Occipital lobe (tissue), 1 donor: ENCODE measurements at regions not wholly inside any gene's neighbourhood (a gene's known extent, or its start where the extent isn't known, plus 50 kb on each side); places are given as distances from the start of the nearest gene placed in this dataset.

Experiments
- DNase-seq: peaks from one replicate; lab custom pipeline; 2025; lab: John Stamatoyannopoulos, UW

DNA sequence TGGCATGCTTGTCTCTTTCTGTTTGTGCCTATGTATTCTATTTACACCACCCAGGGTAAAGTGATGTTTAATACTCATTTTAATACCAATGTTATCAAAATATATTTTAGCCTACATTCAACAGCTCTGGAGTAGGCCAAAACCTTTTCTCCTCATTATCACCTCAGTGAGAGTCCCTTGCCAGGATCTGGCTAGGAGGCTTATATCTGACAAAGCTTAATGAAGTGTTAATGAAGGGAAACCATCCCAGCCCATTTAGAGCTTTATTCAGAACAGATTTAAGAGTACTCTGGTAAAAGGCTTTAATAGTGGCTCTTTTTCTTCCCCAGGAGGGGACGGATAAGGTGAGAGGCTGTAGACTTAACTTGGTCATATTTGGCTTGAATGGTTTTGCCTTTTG lies 137.6 kb downstream of the GRIN2B start:
- no peak for DNase-seq

DNA sequence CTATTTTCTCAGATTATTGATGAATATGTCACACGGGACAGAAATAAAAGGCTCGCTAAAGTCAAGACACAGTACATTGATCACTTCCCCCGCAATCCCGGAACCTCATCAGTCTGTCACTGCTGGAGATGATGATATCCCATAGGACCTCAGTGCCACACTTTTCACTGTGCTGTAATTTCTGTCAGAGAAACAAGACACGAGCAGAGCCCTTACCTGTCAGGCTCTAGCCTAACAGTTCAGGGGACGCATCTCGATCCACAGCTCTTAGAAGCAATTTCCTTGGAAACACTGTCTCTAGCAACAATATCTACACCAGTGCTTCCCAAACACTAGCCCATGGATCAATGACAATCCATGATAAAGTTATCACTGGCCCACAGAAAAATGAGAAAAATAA lies 140.0 kb downstream of the GRIN2B start:
- DNase-seq, result no peak

DNA sequence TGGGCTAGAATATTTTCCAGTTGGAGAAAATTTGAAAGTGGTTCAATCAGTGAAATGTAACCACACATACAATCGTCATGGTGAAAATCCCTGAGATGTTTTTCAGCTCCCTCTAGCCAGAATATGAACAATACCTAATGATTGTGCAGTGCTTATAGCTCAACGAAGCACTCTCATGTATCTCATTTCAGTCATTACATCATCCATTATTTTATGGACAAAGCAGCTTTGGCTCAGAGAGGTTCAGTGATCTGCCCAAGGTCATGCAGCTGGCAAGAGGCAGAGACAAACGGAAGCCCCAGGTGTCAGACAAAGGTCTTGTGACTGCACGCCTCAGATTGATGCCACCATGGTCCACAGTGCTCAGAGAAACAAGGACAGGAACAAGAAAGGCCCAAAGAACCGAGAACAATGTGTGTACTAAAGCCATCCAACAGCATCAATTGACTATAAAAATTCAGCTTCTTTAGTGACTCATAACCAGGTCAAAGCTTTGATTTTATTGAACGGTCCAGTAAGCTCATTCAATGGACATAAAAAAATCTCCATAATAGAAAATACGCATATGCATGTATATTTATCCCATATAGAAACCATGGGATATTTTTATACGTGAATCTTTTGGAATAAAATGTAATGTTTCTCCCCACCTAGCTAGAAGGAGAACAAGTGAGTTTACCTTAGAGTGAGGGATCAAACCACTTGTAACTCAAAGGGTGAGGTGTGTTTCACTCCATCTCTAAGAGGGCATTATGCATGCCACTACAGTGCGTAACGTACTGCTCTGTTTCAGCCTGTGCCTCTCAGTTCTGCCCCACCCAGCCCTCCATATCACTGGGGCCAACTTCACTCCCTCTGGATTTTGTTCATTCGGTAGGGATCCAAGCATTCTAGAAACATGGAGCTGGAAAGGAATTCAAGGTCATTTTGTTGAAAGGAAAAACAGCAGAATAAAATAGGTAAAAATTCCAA lies 141.8 kb downstream of the GRIN2B start:
- DNase-seq, result no peak

DNA sequence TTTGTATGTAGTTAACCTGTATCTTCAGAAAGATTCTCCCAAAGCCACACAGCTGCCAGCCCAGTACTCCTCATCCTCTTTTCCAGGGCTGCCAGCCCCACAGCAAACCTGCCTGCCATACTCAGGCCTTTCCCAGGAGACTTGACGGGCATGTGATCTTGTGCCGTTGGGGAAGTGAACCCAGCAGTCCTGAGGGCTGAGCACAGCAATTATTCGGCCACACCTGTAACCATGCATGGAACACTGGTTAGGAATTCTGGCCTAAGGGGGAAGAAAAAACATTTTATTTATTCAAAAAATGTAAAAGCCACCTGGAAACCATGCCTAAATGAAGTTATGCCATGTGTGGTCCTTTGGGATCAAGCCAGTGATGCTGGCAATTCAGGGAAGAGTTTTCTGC lies 145.3 kb downstream of the GRIN2B start:
- DNase-seq, result no peak

DNA sequence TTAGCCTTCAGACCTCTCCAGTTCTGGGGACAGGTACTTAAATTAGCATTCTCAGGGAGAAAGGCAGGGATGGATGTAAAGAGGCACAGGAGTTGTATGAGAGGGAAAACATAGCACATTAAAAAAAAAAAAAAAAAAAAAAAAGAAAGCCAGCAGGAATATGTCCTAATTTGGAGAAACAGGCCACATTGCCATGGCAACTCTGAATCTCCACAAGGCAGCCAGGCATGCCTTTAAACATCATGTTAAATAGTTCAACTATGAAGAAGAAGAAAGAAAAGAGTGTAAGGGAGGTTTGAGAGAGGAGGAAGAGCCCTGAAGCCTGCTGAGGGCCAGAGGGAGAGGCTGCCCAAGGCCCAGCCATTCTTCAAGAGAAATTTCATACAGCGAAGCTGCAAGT lies 145.8 kb downstream of the GRIN2B start:
- peak; percentile 22 for DNase-seq

DNA sequence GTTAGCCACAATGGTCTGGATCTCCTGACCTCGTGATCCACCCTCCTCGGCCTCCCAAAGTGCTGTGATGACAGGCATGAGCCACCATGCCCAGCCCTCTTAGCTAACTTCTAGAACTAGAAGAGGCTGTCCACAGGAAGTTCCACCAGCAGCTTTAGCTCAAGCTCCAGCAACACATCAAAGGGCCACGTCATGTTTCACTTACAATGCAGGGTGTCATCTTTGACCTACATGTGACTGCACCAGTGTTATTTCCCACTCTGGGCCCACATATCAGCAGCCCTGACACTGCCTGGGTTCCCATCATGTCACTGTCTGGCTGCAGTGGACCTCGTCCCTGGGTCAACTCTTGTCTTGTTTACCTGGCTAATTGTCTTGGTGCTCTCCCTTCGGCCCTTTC lies 147.2 kb downstream of the GRIN2B start:
- DNase-seq, result no peak

DNA sequence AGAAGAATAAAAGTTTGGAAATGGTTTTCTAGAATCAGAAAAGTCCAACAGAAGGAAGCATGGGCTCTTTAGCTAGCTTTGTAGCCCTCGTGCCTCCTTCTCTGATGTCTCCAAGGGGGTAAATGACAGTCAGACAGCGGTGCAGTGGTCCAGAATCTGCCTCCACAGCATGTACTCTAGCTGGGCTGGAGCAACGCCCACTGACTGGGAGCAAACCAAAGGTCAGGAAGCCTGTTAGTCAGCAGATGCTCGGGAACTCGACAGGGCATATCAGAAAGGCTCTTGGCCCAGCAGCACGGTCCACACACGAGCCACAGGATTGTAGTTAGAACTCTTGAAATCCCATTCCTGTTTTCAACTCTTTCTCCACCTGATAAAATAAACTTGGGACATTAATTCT lies 164.3 kb downstream of the GRIN2B start:
- DNase-seq, result no peak

DNA sequence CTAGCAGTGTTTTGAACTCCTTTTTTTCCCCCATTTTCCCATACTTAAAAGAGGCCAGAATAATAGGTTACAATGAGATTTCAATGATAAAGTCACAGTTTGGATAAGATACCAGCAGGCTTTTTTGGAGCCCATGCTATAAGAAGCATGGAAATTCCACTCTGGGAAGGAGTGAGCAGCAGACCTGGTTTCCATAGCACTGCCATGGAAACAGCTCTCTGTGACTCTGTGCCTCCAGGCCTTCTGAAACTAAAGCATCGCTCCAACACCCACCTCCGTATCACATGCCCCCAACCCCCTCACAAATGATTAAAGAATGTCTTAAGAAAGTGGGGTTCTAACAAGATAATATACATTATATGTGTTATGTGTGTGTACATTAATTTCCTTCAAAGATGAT lies 165.0 kb downstream of the GRIN2B start:
- peak; percentile 51 for DNase-seq

DNA sequence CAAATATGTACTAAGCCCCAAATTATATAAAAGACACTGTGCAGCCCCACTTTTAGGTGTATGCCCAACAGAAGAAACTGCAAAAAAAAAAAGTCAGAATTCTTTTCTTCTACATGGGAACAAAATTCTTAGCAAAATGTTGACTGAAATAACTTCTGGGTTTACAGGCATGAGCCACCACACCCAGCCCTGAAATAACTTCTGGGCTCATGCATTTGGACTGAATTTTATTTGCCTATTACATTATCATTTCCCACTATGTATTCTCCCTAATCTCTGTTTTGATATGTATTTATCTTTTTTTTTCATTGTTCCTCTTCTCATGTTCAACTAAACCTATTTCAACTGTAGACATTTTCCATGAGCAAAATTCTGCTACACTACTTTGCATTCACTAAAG lies 169.2 kb downstream of the GRIN2B start:
- no peak for DNase-seq

DNA sequence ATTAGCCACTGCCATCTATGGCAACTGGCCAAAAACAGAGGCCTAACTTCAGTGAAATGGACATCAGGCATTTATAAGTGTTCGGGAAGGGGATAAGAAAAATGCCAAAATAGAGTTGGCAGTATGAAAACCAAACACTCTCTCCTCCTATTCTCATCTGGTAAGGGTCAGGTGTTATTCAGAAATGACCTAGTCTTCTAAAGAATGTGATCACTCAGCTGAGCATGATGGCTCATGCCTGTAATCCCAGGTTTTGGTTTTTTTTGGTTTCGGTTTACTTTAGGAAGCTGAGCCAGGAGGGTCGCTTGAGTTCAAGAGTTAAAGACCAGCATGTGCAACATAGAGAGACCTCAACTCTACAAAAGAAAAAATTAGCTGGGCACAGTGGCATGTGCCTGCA lies 170.3 kb downstream of the GRIN2B start:
- no peak for DNase-seq

DNA sequence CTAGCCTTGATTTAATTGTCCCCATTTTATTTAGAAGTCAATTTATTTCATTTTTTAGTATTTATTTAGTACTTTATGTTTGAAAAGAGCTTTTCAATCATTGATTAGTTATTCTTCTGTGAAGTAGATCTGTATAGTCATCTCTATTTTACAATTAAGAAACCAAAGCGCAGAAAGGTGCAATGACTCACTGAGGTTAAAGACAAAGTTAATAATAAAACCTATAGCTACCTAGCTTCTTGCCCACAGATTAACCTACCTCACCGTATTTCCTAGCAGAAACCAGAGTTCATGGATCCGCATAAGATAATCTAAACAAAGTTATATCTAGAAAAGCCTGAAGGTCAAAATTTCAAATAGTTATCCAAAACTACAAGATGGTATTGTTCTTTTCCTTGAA lies 176.4 kb downstream of the GRIN2B start:
- DNase-seq, result no peak

DNA sequence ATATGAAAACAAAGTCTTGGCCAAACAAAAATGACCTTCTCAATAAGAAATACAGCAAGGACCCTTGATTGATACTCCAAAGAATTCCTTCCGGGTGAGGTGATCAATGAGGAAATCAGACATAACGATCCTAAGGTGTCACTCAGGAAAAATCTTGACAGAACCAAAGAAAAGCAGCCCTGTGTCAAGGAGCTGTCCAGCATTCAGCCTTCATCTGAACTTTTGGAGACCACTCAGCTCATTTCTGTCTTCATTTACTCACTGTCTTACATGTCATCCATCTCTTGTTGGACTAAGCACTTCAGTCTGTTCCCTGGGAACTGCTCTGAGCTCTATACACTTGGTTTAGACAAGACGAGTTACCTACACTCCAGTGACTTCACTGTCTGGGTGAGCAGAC lies 179.9 kb downstream of the GRIN2B start:
- no peak for DNase-seq

DNA sequence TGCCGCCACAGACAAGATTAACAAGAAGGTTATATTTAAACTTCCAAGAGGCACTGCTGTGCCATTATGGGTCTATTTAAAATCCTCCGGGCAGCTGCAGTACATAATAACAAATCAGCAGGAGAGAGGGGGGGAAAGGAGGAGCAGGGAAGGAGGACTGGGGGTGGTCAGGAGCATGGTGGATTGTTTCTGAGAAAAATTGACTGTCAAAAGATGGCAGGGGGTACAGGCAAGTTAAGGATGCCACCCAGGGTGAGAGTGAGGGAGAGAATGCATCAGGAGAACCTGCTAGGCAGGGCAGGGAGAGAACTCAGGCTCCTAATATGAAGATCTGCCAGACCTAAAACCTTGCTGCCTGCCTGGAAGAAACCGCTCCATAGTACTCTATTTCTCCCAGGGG lies 181.8 kb downstream of the GRIN2B start:
- DNase-seq, result no peak

DNA sequence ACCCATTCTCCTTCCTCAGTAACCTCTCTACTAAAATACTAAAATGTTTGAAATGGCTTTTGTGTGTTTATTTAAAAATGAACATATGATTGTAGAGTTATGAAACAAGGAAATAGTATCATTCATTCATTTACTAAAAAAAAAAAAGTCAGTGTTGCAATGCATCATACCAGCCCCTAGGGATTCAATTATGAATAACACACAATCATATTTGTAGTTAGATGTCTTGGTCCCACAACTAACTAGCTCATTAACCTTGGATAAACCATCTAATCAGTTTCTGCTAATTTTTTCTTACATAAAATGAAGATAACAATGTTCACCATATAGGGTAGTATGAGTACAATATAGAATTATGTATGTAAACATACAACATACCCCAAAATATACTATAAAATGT lies 183.2 kb downstream of the GRIN2B start:
- DNase-seq, result no peak

DNA sequence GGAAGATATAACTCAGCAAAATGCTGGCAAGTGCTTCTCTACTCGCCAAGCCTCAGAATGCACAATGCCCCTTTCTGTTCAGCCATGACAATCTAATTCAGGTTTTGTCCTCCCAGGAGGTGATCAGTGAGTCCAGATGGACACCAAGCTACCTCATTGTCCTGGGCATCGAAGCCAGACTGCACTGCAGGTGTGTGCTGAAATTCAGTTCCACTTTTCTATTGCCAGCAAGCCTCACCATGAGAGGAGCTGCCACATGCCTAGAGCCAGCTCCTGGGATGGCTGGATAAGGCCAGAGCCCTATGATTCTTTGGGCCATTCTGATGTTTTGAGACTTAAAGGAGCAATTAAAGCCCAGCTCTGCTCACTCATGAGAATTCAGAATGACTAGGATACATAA lies 186.7 kb downstream of the GRIN2B start:
- no peak for DNase-seq

DNA sequence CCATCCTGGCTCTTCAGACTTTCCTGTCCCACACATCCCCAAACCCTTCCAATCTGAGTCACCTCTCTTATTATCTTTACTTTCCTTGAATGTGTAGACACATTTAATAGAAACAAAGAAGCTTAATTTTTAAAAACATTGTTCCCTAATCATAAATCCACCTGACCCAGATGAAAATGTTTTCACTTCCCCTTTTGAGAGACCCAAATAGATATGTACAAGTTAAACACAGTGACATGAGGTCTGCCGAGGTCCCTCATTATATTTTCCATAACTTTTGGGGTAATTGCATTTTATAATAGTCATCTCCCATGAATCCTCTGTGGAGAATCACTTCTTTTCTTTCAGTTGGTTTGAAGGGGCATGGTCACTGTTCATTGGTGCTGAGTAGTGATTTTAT lies 191.1 kb downstream of the GRIN2B start:
- no peak for DNase-seq

DNA sequence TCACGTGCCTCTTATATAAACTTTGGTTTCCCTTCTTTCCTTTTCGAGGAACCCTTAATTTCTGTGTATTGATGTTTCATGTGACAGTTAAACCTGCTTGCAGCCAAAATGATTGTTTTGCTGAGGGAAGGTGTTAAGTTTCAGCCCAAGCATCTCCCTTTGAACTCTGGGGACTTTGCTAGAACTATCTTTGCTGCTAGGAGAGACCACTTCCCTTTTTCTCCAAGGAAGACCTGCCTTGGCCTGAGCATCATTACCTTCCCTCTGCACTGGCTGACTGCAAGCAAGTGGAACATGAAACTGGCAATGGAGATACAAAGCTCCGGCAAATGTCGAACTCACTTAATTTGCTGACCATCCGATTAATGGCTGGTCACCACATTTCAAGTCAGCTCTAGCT lies 192.8 kb downstream of the GRIN2B start:
- DNase-seq, result no peak

DNA sequence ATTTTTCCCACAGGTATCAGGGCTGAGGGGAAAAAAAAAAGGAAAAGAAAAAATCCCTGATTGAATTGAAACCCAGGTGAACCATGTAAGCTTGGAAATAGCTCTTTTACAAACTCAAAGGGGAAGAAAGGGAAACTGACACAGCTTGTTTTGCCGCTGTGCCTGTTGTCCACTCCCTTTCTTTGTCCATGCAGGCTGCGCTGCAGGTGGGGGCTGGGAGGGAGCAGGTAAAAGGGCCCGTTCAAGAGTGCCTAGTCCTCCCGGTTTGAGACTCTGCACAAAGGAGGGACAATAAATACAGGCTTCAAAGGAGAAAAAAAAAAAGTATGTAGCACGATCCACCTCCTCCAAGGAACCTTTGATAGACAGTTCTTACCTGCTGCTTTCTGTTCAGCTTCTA lies 194.8 kb downstream of the GRIN2B start:
- DNase-seq, result no peak

DNA sequence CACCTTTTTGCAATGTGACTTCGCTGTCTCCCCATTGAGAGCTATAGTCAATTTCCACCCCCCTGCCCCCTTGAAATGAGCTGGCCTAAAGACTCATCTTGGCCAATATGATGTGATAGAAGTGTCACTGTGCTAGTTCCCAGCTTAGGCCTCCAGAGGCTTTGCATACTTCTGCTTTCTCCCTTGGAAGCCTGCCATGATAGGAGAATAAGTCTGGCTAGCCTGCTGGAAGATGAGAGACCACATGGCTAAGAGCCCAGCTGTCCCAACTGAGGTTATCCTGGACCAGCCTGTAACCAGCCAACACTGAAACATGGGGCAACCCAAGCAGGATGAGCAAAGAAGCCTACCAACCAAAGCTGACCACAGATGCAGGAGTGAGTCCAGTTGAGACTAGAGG lies 196.9 kb downstream of the GRIN2B start:
- no peak for DNase-seq

DNA sequence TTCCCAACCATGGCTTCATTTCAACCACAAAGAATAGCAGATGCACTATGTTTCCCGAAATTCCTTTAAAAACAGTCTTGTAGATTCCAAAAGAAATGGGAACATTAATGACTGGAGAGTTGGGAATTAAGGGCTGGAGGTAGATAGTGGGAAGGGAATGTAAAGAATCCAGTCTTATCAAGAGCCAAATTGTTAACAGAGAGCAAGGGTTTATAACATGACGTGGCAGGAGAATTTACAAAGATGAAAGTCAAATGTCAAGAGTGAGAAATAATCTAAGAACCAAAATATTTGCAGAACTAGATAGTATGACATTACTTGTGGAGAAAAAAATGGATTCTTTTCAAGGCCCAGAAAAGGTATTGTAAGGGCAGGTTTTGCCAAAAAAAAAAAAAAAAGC lies 200.9 kb downstream of the GRIN2B start:
- no peak for DNase-seq

DNA sequence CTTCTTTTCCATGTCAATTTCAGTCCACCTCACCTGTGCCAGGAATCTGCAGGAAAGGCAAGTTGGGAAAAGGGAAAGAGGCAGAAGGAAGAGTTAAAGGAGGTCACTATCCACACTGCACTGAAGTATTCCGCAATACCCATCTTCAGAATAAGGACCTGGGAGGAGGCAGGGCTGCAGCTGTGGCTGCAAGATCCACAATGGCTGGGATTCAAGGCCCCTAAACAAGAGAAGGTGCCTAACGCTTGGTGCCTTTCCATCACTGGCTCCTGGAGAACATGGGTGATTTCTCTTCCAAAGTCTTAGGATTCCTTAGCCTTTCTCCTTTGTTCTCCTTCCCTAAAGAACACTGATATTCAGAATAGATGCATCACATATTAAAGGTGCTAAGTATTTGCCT lies 204.0 kb downstream of the GRIN2B start:
- no peak for DNase-seq

DNA sequence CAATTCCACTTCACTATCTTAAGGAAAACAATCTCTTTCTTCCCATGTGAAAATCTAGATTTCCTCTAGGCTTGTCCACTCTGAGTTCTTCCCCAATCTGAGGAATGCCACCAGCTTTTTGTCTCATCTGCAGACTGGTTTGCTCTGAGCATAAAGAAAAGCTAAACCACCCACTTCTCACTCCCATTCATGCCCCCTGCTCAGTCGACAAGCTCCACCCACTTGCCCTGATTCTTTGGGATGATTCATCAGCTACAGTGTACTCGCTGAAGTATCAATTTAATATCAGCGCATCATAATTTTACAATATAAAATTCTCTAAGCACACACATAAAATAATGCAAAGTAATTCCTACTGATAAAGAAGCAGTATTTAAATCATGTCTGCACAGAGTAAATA lies 209.1 kb downstream of the GRIN2B start:
- no peak for DNase-seq

DNA sequence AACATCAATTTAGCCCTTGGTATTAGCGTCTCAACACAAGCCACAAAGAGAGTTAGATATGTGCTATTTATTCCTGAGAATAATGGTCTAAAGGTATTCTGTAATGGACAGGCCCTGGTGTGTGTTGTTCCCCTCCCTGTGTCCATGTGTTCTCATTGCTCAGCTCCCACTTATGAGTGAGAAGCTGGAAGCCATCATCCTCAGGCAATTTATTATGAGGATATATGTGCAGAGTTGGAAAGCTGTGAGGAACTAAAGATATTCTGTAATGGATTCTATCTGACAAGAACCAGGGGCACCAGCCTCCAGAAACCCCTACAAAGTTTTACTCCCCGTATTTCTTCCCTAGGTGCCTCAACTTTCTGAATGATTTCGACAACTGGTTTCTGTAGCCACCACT lies 210.8 kb downstream of the GRIN2B start:
- no peak for DNase-seq

DNA sequence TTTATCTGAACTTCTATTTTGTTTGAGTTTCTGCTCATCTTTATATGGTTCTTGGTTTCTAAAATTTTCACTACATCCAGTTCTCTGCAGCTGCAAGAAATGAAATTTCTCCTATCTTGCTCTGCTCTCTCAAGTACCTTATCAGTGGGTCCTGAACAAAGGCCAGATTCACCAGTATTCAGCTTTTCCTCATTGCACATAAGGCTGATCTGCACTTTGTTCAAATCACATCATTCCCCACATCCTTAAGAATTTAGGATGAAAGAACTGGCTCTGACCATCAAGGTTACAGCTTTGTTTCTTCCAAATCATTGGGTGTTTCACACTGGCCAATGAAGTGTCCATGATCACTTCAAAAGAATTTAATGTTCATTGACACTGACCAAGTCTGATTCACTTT lies 211.4 kb downstream of the GRIN2B start:
- no peak for DNase-seq
